ENCODE measurements at regions not wholly inside any gene's neighbourhood (a gene's known extent, or its start where the extent isn't known, plus 50 kb on each side); places are given as distances from the start of the nearest gene placed in this dataset.

GRCh38 chr5:128850049-128850448 lies 115.2 kb upstream of the SLC27A6 start:
- TF ChIP-seq POLR2A (IDR thresholded peaks at IDR 0.05; ENCODE audit: low read depth, low read length): no peak
- no peak for TF ChIP-seq TAF1 (IDR thresholded peaks at IDR 0.05; ENCODE audit: borderline replicate concordance, low read depth, low read length)
- TF ChIP-seq POLR2AphosphoS5 (IDR thresholded peaks at IDR 0.05; ENCODE audit: low read depth, low read length): no peak
